DND-41 (cell line): ENCODE measurements at regions not wholly inside any gene's neighbourhood (a gene's known extent, or its start where the extent isn't known, plus 50 kb on each side); places are given as distances from the start of the nearest gene placed in this dataset.

Experiments used
- ATAC-seq: fragments of 200-7000 bp; cut with Tn5 transposase; 3 replicates; pipeline ENCODE4 v1.9.1; 2021; ENCODE audit warnings: low read depth; ENCODE audit not compliant: insufficient read depth
- DNase-seq: peaks from one replicate; pipeline ENCODE4 v3.0.0-alpha.2; 2020
- H2AFZ ChIP-seq: 2 replicates; pipeline ENCODE4 v1.6.0; 2012; ENCODE audit warnings: low read depth, low read length
- H3K27ac ChIP-seq: 2 replicates; pipeline ENCODE4 v1.5.1; 2012; ENCODE audit warnings: low read length, inconsistent platforms
- H3K27me3 ChIP-seq: fragments of 200-600 bp; sonication (generic); 2 replicates; pipeline ENCODE4 v1.6.0; 2012; ENCODE audit warnings: low read length, mild to moderate bottlenecking, inconsistent platforms; ENCODE audit not compliant: insufficient read depth, poor library complexity
- H3K36me3 ChIP-seq: 2 replicates; pipeline ENCODE4 v1.5.1; 2012; ENCODE audit warnings: low read length, inconsistent platforms; ENCODE audit not compliant: insufficient read depth
- H3K4me1 ChIP-seq: 2 replicates; pipeline ENCODE4 v1.5.1; 2012; ENCODE audit warnings: mild to moderate bottlenecking, low read length; ENCODE audit not compliant: insufficient read depth
- H3K4me2 ChIP-seq: 2 replicates; pipeline ENCODE4 v1.6.0; 2012; ENCODE audit warnings: mild to moderate bottlenecking, moderate library complexity, low read length, inconsistent platforms; ENCODE audit not compliant: insufficient read depth
- H3K4me3 ChIP-seq, 2 experiments: fragments of 200-600 bp in 1 of 2; shearing (Covaris generic) in 1 of 2; 2 replicates each; pipeline ENCODE4 v1.5.1; 2012 to 2016; ENCODE audit warnings: inconsistent platforms in 2 of 2, low read length in 2 of 2, mild to moderate bottlenecking in 2 of 2, low read depth in 1 of 2, moderate library complexity in 1 of 2
- H3K79me2 ChIP-seq: 2 replicates; pipeline ENCODE4 v1.6.0; 2012; ENCODE audit warnings: low read length, inconsistent platforms; ENCODE audit not compliant: insufficient read depth
- H3K9ac ChIP-seq: 2 replicates; pipeline ENCODE4 v1.6.0; 2012; ENCODE audit warnings: low read depth, mild to moderate bottlenecking, inconsistent platforms, low read length, moderate library complexity
- H3K9me3 ChIP-seq: 2 replicates; pipeline ENCODE4 v1.5.1; 2012; ENCODE audit warnings: low read length, moderate library complexity, mild to moderate bottlenecking, inconsistent platforms; ENCODE audit not compliant: insufficient read depth, severe bottlenecking
- H4K20me1 ChIP-seq: 2 replicates; pipeline ENCODE4 v1.6.0; 2012; ENCODE audit warnings: low read length; ENCODE audit not compliant: insufficient read depth
- EZH2 ChIP-seq: IDR thresholded peaks from 3 replicates; pipeline ENCODE4 v1.6.1; 2012; ENCODE audit warnings: borderline replicate concordance, low read depth, mild to moderate bottlenecking, moderate library complexity, low read length, inconsistent platforms; ENCODE audit not compliant: severe bottlenecking
- TF ChIP-seq, protein P1 (sequence below): IDR thresholded peaks from 2 replicates; pipeline ENCODE4 v1.5.1; 2012; ENCODE audit warnings: borderline replicate concordance, low read length, moderate library complexity, mild to moderate bottlenecking; ENCODE audit not compliant: poor library complexity, severe bottlenecking; ENCODE audit errors: extremely low read depth

DNA sequence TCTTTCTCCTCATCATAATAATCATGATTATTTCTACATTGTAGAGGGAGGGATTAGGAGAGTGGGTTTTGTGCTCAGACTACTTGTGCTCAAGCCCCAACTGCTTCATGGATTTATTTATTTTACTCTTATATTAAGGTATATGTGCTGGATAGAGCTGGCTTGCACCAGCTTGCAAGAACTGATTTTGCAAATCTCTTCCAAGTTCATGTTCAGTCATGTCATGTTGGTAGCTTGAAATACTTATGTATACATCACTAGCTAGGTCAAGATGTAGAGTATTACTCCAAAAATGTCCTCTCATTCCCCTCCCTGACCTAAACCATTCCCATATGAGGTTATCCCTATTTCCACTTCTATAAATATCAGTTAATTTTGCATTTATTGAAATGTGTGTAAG, 293.9 kb upstream of the RBMS3 start:
- no peak for TF ChIP-seq EZH2
- TF ChIP-seq, protein P1, sequence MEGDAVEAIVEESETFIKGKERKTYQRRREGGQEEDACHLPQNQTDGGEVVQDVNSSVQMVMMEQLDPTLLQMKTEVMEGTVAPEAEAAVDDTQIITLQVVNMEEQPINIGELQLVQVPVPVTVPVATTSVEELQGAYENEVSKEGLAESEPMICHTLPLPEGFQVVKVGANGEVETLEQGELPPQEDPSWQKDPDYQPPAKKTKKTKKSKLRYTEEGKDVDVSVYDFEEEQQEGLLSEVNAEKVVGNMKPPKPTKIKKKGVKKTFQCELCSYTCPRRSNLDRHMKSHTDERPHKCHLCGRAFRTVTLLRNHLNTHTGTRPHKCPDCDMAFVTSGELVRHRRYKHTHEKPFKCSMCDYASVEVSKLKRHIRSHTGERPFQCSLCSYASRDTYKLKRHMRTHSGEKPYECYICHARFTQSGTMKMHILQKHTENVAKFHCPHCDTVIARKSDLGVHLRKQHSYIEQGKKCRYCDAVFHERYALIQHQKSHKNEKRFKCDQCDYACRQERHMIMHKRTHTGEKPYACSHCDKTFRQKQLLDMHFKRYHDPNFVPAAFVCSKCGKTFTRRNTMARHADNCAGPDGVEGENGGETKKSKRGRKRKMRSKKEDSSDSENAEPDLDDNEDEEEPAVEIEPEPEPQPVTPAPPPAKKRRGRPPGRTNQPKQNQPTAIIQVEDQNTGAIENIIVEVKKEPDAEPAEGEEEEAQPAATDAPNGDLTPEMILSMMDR = no peak
- no peaks in the 10 kb centered on the region for H3K9me3 ChIP-seq
- no peak for DNase-seq
- H3K27ac ChIP-seq = no peak overlapping the region
- no peak overlapping the region for H3K4me3 ChIP-seq
- no peaks in the 10 kb centered on the region for H3K27me3 ChIP-seq
- no peak overlapping the region for H3K4me2 ChIP-seq
- H3K36me3 ChIP-seq = no peaks in the 10 kb centered on the region
- H2AFZ ChIP-seq = no peak overlapping the region
- H3K9ac ChIP-seq = no peak overlapping the region
- H4K20me1 ChIP-seq = no peaks in the 10 kb centered on the region
- no peak for ATAC-seq
- H3K79me2 ChIP-seq = no peaks in the 10 kb centered on the region
- no peaks in the 10 kb centered on the region for H3K4me1 ChIP-seq

DNA sequence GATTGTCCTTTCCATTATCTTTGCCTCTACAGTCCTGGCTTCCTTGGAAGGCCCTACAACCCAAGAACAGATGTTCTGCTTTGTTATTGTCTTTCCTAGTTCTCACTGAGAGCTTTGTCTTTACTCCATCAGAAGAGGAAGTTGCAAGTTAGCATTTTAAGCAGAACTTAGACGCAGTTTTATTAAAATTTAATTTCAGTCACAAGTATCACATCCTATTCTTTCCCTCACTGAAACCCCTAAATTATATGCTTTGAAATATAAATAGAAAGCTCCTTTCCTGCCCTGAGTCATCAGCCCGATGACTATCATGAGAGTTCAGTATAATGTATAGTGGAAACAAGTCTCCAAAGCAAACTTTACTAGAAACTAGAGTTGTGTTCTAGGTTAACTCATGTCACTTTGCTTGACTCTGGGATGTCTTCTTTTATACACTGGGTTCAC, 291.2 kb upstream of the RBMS3 start:
- no peaks in the 10 kb centered on the region for H4K20me1 ChIP-seq
- no peaks in the 10 kb centered on the region for H3K4me1 ChIP-seq
- H2AFZ ChIP-seq = no peak overlapping the region; the same call in 1 of the 2 replicates
- H3K4me3 ChIP-seq = no peak overlapping the region
- no peaks in the 10 kb centered on the region for H3K79me2 ChIP-seq
- ATAC-seq = no peak
- H3K9ac ChIP-seq = no peak overlapping the region
- no peaks in the 10 kb centered on the region for H3K9me3 ChIP-seq
- no peaks in the 10 kb centered on the region for H3K36me3 ChIP-seq
- no peaks in the 10 kb centered on the region for H3K27me3 ChIP-seq
- no peak for TF ChIP-seq EZH2
- TF ChIP-seq, protein P1 = no peak
- no peak overlapping the region for H3K4me2 ChIP-seq
- DNase-seq = no peak
- no peak overlapping the region for H3K27ac ChIP-seq

DNA sequence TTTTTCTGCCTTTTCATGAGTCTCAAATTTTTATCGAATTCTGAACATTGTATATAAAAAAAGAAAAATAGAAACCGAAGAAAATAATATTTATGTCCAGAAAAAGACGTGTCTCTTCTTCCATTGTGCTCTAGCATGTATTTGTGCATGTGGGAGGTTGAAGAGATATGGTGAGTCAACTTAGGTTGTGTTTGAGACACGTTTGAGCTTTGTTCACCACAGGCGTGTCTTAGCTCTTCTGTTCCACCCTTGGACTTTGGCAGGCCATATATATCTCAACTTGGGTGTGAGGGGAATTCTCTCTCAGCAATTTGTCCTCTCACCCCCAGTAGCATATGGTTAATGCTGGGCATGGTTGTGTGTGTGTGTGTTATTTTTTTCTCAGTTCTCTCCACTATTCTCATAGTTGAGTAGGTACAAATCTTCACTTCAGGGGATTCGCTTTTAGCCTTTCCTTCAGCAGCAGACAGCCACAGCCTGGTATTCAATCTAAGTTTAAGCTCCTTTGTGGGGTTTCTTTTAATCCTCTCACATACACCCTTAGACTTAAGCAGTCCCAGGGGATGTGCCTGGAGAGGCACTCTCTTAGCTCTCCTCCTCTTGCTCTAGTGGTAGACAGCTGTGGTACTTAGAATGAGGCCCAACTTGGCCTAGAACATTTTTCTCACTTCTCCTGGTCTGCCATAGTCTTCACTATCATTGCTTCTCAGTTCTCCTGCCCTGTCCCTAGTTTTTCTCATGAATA, 286.5 kb upstream of the RBMS3 start:
- H3K36me3 ChIP-seq = no peaks in the 10 kb centered on the region
- no peaks in the 10 kb centered on the region for H3K4me1 ChIP-seq
- no peak overlapping the region for H3K4me3 ChIP-seq
- H3K9me3 ChIP-seq = no peaks in the 10 kb centered on the region
- H3K4me2 ChIP-seq = no peak overlapping the region
- H3K9ac ChIP-seq = no peak overlapping the region
- H4K20me1 ChIP-seq = no peaks in the 10 kb centered on the region
- DNase-seq = no peak
- H3K79me2 ChIP-seq = no peaks in the 10 kb centered on the region
- ATAC-seq = no peak
- H3K27ac ChIP-seq = no peak overlapping the region
- TF ChIP-seq, protein P1 = no peak
- no peak for TF ChIP-seq EZH2
- H2AFZ ChIP-seq = no peak overlapping the region
- H3K27me3 ChIP-seq = no peaks in the 10 kb centered on the region
